Neural cell (in vitro differentiated cells): ENCODE measurements at regions not wholly inside any gene's neighbourhood (a gene's known extent, or its start where the extent isn't known, plus 50 kb on each side); places are given as distances from the start of the nearest gene placed in this dataset.

Source experiments
- EP300 ChIP-seq: fragments of 450-650 bp; conservative IDR thresholded peaks from 2 replicates; pipeline ENCODE4 v1.6.1; 2014; ENCODE audit warnings: antibody characterized with exemption, mild to moderate bottlenecking, moderate library complexity; ENCODE audit not compliant: poor library complexity, severe bottlenecking
- EZH2 ChIP-seq: fragments of 200-600, 300-800 bp; shearing (Covaris generic), sonication (generic); IDR thresholded peaks from 2 replicates; pipeline ENCODE4 v1.6.1; 2014; ENCODE audit warnings: antibody characterized with exemption, low read length, borderline replicate concordance, mild to moderate bottlenecking; ENCODE audit not compliant: insufficient read depth, poor library complexity, severe bottlenecking
- MXI1 ChIP-seq: fragments of 450-650 bp; conservative IDR thresholded peaks from 2 replicates; pipeline ENCODE4 v1.6.1; 2014; ENCODE audit warnings: antibody characterized with exemption, mild to moderate bottlenecking; ENCODE audit not compliant: poor library complexity, severe bottlenecking
- POLR2AphosphoS5 ChIP-seq: IDR thresholded peaks from 2 replicates; pipeline ENCODE4 v1.6.1; 2012
- RAD21 ChIP-seq: fragments of 450-650 bp; conservative IDR thresholded peaks from 2 replicates; pipeline ENCODE4 v1.6.1; 2014; ENCODE audit warnings: antibody characterized with exemption, mild to moderate bottlenecking, moderate library complexity
- SMC3 ChIP-seq: fragments of 450-650 bp; conservative IDR thresholded peaks from 2 replicates; pipeline ENCODE4 v1.6.1; 2014; ENCODE audit warnings: antibody characterized with exemption, mild to moderate bottlenecking, moderate library complexity; ENCODE audit not compliant: poor library complexity
- TF ChIP-seq, protein P1 (sequence below): fragments of 450-650 bp; IDR thresholded peaks from 2 replicates; pipeline ENCODE4 v1.5.1; 2014; ENCODE audit warnings: antibody characterized with exemption, mild to moderate bottlenecking, moderate library complexity; ENCODE audit not compliant: poor library complexity, severe bottlenecking

DNA sequence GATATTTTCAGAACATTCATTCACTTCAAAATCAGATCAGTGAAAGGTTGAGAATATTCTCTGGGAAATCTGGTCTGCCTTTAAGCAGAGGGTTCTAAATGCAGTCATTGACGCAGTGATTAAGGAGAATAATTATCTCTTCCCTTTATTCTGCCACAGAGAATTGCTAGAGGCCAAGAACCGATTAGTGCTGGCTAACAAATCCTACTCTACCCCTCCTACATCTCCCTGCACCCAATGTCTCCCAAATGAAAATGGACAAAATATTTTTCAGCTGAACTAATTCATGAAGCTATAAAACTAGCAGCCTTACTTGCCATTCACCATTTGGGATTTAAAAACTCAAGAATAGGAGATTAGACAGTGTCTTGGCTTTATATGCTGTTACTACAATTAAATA, 185.5 kb upstream of the SOX9 start:
- TF ChIP-seq RAD21 (no peak), MXI1 (no peak), EP300 (no peak), EZH2 (no peak), SMC3 (no peak), POLR2AphosphoS5 (no peak)
- TF ChIP-seq, protein P1, sequence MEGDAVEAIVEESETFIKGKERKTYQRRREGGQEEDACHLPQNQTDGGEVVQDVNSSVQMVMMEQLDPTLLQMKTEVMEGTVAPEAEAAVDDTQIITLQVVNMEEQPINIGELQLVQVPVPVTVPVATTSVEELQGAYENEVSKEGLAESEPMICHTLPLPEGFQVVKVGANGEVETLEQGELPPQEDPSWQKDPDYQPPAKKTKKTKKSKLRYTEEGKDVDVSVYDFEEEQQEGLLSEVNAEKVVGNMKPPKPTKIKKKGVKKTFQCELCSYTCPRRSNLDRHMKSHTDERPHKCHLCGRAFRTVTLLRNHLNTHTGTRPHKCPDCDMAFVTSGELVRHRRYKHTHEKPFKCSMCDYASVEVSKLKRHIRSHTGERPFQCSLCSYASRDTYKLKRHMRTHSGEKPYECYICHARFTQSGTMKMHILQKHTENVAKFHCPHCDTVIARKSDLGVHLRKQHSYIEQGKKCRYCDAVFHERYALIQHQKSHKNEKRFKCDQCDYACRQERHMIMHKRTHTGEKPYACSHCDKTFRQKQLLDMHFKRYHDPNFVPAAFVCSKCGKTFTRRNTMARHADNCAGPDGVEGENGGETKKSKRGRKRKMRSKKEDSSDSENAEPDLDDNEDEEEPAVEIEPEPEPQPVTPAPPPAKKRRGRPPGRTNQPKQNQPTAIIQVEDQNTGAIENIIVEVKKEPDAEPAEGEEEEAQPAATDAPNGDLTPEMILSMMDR: no peak
